ENCODE measurements at regions not wholly inside any gene's neighbourhood (a gene's known extent, or its start where the extent isn't known, plus 50 kb on each side); places are given as distances from the start of the nearest gene placed in this dataset.

DNA sequence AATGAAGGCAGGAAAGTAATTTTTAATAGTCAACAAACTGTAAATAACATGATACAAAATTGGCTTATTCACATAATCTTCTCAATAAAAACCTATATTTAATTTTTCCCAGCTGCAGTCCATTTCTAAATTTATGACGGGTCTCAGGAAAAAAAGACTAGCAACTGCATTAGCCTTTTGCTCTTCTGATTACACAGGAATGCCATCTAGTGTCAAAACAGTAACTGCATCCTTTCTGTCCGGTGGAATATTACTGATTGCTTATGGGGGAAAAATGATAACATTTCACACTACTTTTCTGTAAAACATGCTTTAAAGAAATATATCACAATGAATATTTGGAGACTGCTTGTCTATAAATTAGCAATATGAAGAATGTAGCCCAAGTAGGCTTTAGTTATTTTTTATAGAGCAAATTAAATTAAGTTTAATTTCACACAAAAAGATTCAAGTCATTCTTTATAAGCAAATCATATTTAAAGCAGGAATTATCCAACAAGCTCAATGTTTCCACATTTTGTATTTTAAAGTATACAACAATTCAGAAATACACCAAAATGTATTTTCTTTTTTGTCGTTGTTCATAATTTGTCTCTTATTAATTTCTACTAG is 534.7 kb downstream of the CDH10 start:
- H3K27ac ChIP-seq = no peak overlapping the region
- DNase-seq (no peak), ATAC-seq (no peak)
- intact Hi-C loops (cut with DNase I) = loop anchor here in 3 of 10 donors (5.0 to 10.0 kb wide), 3 partner anchors 285 to 585 kb away; no protein-coding TSS in a partner anchor
- WGBS, 4 donors = 31 to 35% (median 31%) methylated on average over 3 of the region's 3 CpGs
- no peaks in the 10 kb centered on the region for H3K36me3 ChIP-seq
- no peaks in the 10 kb centered on the region for H3K9me3 ChIP-seq
- H3K4me1 ChIP-seq = no peaks in the 10 kb centered on the region
- no peak overlapping the region for H3K4me3 ChIP-seq
- H3K27me3 ChIP-seq = no peaks in the 10 kb centered on the region
- TF ChIP-seq, protein P1, sequence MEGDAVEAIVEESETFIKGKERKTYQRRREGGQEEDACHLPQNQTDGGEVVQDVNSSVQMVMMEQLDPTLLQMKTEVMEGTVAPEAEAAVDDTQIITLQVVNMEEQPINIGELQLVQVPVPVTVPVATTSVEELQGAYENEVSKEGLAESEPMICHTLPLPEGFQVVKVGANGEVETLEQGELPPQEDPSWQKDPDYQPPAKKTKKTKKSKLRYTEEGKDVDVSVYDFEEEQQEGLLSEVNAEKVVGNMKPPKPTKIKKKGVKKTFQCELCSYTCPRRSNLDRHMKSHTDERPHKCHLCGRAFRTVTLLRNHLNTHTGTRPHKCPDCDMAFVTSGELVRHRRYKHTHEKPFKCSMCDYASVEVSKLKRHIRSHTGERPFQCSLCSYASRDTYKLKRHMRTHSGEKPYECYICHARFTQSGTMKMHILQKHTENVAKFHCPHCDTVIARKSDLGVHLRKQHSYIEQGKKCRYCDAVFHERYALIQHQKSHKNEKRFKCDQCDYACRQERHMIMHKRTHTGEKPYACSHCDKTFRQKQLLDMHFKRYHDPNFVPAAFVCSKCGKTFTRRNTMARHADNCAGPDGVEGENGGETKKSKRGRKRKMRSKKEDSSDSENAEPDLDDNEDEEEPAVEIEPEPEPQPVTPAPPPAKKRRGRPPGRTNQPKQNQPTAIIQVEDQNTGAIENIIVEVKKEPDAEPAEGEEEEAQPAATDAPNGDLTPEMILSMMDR (IDR thresholded peaks at IDR 0.05) = peak in 10 of 12 donors; percentile 9 to 53 (median 34)
- TF ChIP-seq POLR2A (IDR thresholded peaks at IDR 0.05) = no peak

DNA sequence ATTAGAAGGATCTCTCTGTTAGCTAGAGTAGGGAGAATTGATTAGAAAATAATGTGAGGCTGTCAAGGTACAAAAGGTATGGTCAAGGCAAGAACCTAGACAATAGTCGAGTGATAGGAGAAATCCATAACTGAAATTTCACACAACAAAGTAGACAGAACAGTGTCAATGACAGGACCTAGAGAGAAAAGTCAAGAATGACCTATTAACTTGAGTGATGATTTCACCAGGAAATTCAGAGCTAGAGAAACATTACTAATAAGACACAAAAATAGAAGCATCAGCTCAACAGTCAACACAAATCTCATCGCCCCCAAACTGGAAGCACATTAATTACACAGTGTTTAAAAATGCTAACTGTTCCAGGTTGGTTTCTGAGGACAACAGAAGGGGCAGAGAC is 532.4 kb downstream of the CDH10 start:
- Histone ChIP-seq H3K9me3 (no peaks in the 10 kb centered on the region), H3K4me3 (no peak overlapping the region), H3K36me3 (no peaks in the 10 kb centered on the region), H3K27ac (no peak overlapping the region), H3K4me1 (no peaks in the 10 kb centered on the region), H3K27me3 (no peaks in the 10 kb centered on the region)
- ATAC-seq (no peak), DNase-seq (no peak)
- intact Hi-C loops (cut with DNase I) = loop anchor here in 3 of 10 donors (5.0 to 10.0 kb wide), 3 partner anchors 288 to 588 kb away; no protein-coding TSS in a partner anchor
- TF ChIP-seq, protein P1 (IDR thresholded peaks at IDR 0.05) = no peak
- no peak for TF ChIP-seq POLR2A (IDR thresholded peaks at IDR 0.05)
- WGBS, 4 donors = 63 to 79% (median 71%) methylated on average over 2 of the region's 2 CpGs

DNA sequence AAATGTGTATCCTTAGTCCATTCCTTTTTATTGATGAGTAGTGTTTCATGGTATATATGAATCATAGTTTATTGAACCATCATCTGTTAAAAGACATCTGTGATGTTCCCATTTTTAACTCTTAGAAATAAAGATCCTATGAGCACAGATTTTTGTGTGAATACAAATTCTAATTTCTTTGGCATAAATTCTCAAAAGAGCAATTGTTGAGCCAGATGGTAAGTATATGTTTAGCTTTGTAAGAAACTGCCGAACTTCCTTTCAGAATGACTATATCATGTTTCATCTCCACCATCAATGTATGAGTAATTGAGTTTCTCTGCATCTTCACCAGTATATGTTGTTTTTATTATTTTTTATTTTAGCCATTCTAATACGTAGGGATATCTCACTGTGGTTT is 526.4 kb downstream of the CDH10 start:
- ATAC-seq (no peak), DNase-seq (no peak)
- no peaks in the 10 kb centered on the region for H3K36me3 ChIP-seq
- no peak overlapping the region for H3K4me3 ChIP-seq
- intact Hi-C loops (cut with DNase I) = loop anchor here in 2 of 10 donors (10.0 kb wide), 2 partner anchors 294 to 594 kb away; no protein-coding TSS in a partner anchor
- no peaks in the 10 kb centered on the region for H3K4me1 ChIP-seq
- H3K27ac ChIP-seq = no peak overlapping the region
- no peaks in the 10 kb centered on the region for H3K9me3 ChIP-seq
- H3K27me3 ChIP-seq = no peaks in the 10 kb centered on the region
- WGBS, 4 donors = 66 to 79% (median 75%) methylated on average over 2 of the region's 2 CpGs
- TF ChIP-seq, protein P1 (IDR thresholded peaks at IDR 0.05) = no peak
- no peak for TF ChIP-seq POLR2A (IDR thresholded peaks at IDR 0.05)

DNA sequence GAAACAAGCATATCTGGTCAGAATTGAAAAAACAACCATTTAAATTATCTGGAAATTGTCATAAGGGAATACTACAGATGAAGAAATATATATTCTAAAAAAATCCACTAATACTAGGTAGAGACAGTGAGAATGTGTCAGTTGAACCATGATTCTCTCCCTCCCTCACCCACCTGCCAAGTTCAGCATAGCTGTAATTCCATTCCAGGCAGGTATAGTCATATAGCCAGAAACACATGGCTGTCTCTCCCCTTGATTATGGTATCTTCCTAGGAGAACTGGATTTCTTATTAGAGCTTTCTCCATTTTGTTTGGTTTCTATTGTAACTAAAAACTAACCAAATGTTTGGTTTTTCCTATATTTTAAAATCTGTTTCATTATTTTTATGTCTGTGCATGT is 509.2 kb downstream of the CDH10 start:
- H3K4me1 ChIP-seq = no peaks in the 10 kb centered on the region
- no peak overlapping the region for H3K4me3 ChIP-seq
- ATAC-seq (no peak), DNase-seq (no peak)
- intact Hi-C loops (cut with DNase I) = no loop called here
- no peak for TF ChIP-seq POLR2A (IDR thresholded peaks at IDR 0.05)
- TF ChIP-seq, protein P1 (IDR thresholded peaks at IDR 0.05) = no peak
- no peaks in the 10 kb centered on the region for H3K27me3 ChIP-seq
- H3K27ac ChIP-seq = no peak overlapping the region
- no peaks in the 10 kb centered on the region for H3K9me3 ChIP-seq
- no peaks in the 10 kb centered on the region for H3K36me3 ChIP-seq

All from heart left ventricle (tissue), 16 donors.